ENCODE measurements at regions not wholly inside any gene's neighbourhood (a gene's known extent, or its start where the extent isn't known, plus 50 kb on each side); places are given as distances from the start of the nearest gene placed in this dataset.

DNA sequence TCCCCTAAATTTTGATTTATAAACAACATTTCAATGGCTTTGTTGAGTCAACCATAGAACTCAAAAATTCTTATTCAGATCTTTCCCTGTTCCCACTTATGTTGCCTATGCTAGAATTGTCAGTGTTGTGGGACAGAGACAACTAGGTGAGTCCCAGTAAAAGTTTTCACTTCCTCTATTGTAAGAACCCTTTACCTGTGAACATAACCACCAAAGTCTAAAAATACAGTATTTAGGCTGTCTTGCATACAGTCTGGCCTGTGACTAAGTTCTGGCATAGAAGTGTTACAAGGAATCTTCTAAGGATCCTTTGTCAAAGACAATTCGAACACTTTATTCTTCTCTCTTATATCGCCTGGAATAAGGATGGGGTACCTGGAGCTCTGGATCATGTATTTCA, 1047.9 kb upstream of the NCAM2 start:
- in situ Hi-C loops (cut with HindIII; ENCODE audit: low pct_ligation_motif_present, low sequenced_read_pairs): no loop called here
- H3K4me3 ChIP-seq (ENCODE audit: low read depth, low read length): no peak overlapping the region
- no peaks in the 10 kb centered on the region for H3K36me3 ChIP-seq (replicated peaks)
- TF ChIP-seq, protein P1, sequence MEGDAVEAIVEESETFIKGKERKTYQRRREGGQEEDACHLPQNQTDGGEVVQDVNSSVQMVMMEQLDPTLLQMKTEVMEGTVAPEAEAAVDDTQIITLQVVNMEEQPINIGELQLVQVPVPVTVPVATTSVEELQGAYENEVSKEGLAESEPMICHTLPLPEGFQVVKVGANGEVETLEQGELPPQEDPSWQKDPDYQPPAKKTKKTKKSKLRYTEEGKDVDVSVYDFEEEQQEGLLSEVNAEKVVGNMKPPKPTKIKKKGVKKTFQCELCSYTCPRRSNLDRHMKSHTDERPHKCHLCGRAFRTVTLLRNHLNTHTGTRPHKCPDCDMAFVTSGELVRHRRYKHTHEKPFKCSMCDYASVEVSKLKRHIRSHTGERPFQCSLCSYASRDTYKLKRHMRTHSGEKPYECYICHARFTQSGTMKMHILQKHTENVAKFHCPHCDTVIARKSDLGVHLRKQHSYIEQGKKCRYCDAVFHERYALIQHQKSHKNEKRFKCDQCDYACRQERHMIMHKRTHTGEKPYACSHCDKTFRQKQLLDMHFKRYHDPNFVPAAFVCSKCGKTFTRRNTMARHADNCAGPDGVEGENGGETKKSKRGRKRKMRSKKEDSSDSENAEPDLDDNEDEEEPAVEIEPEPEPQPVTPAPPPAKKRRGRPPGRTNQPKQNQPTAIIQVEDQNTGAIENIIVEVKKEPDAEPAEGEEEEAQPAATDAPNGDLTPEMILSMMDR (IDR thresholded peaks at IDR 0.05; ENCODE audit: low read depth, low read length, missing control alignments): no peak
- H3K27ac ChIP-seq: no peak overlapping the region
- H3K27me3 ChIP-seq (replicated peaks): no peaks in the 10 kb centered on the region
- DNase-seq: no peak

DNA sequence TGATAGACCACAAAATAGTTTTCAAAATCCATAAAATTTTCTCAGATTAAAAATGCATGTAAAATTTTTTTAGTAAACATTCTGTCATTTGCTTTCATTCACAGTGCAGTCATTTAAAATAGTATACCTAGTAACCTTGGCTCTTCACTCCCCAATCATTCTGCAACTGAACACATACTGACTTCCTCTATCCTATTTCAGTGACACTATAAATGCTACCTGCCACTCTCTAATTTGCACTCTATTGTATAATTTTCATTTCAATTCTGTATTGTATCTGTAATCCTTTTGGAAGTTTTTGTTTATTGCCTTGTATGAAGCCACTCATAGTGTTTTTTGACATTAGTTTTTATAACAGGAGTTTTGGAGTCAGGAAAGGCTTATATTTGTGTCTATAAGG, 1029.1 kb upstream of the NCAM2 start:
- TF ChIP-seq, protein P1 (IDR thresholded peaks at IDR 0.05; ENCODE audit: low read depth, low read length, missing control alignments): no peak
- in situ Hi-C loops (cut with HindIII; ENCODE audit: low pct_ligation_motif_present, low sequenced_read_pairs): no loop called here
- Histone ChIP-seq H3K4me3 (ENCODE audit: low read depth, low read length) (no peak overlapping the region), H3K36me3 (replicated peaks) (no peaks in the 10 kb centered on the region), H3K27ac (no peak overlapping the region), H3K27me3 (replicated peaks) (no peaks in the 10 kb centered on the region)
- DNase-seq: no peak

DNA sequence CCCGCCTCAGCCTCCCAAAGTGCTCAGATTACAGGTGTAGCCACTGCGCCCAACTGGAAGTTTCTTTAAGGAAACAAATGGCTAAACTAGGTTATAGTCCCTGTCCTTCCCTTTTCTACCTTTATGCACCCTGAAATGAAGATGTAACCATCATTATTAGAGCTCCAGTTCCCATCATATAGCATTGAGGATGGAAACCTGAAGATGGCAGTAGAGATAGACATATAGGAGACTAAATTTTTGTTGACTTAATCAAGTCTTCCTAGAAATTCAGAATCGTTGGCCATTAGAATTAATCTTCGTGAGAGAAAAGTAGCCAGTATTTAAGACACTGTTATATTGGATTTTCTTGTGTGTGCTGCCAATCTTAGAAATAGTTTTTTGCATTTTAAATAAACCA, 1016.3 kb upstream of the NCAM2 start:
- in situ Hi-C loops (cut with HindIII; ENCODE audit: low pct_ligation_motif_present, low sequenced_read_pairs): no loop called here
- Histone ChIP-seq H3K36me3 (replicated peaks) (no peaks in the 10 kb centered on the region), H3K27me3 (replicated peaks) (no peaks in the 10 kb centered on the region), H3K4me3 (ENCODE audit: low read depth, low read length) (no peak overlapping the region), H3K27ac (no peak overlapping the region)
- TF ChIP-seq, protein P1 (IDR thresholded peaks at IDR 0.05; ENCODE audit: low read depth, low read length, missing control alignments): no peak
- no peak for DNase-seq

DNA sequence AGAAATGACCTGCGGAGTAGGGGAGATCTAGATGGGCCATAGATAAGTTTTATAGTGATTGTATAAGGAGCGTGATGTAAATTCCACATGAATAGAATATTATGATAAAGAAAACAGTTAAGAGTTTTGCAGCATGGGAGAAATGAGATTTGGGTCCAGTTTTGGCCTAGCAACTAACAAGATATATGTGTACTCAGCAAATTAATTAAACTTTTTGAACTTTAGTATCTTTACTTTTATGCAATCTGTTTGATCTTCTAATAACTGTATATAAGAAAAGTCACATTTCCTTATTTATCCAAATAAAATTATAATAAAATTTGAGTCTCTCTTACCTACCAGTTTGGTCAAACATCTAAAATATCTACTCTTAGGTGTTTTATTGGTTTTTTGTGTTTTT, 1011.8 kb upstream of the NCAM2 start:
- in situ Hi-C loops (cut with HindIII; ENCODE audit: low pct_ligation_motif_present, low sequenced_read_pairs): no loop called here
- DNase-seq: no peak
- no peaks in the 10 kb centered on the region for H3K36me3 ChIP-seq (replicated peaks)
- no peak overlapping the region for H3K4me3 ChIP-seq (ENCODE audit: low read depth, low read length)
- no peaks in the 10 kb centered on the region for H3K27me3 ChIP-seq (replicated peaks)
- TF ChIP-seq, protein P1 (IDR thresholded peaks at IDR 0.05; ENCODE audit: low read depth, low read length, missing control alignments): no peak
- no peak overlapping the region for H3K27ac ChIP-seq

DNA sequence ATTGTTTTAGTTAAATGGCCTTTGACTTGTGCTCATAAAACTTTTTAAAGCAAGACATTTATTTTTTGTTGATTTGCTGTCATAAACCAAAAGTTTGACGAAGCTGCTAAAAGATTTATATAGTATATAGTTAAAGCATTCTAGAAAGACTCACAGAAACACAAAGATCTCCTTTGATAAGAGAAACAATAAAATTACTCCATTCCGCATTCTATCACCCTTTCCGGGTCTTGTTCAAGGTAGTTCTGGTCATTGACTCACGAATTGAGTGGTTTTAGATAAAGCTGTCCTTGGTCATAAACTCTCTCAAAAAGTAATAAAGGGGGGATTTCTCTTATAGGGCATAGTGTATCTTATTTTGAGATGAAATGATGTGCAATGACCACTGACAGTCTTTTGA, 1010.5 kb upstream of the NCAM2 start:
- no peaks in the 10 kb centered on the region for H3K36me3 ChIP-seq (replicated peaks)
- in situ Hi-C loops (cut with HindIII; ENCODE audit: low pct_ligation_motif_present, low sequenced_read_pairs): no loop called here
- DNase-seq: no peak
- H3K4me3 ChIP-seq (ENCODE audit: low read depth, low read length): no peak overlapping the region
- no peaks in the 10 kb centered on the region for H3K27me3 ChIP-seq (replicated peaks)
- TF ChIP-seq, protein P1 (IDR thresholded peaks at IDR 0.05; ENCODE audit: low read depth, low read length, missing control alignments): no peak
- no peak overlapping the region for H3K27ac ChIP-seq

DNA sequence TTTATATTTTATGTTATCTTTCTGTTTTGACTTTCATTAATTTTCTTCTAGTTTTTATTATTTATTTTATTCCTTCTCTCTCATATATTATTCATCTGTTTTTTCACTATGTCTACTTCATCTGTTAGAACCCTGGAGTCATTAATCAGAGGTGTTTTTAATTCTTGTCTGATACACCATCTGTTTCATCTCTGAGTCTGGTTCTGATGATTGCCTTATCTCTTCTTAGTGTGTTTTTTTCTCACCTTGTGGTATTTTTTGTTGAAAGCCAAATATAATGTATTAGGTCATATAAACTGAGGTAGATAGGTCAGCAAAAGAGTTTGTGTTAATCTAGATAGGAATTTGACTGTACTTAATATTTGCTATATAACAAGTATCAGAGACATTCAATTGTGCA, 1005.7 kb upstream of the NCAM2 start:
- in situ Hi-C loops (cut with HindIII; ENCODE audit: low pct_ligation_motif_present, low sequenced_read_pairs): no loop called here

More for the DNA sequence above, 1005.7 kb upstream of the NCAM2 start:
- H3K4me3 ChIP-seq (ENCODE audit: low read depth, low read length): no peak overlapping the region
- TF ChIP-seq, protein P1 (IDR thresholded peaks at IDR 0.05; ENCODE audit: low read depth, low read length, missing control alignments): no peak
- no peak overlapping the region for H3K27ac ChIP-seq
- H3K27me3 ChIP-seq (replicated peaks): no peaks in the 10 kb centered on the region
- DNase-seq: no peak
- no peaks in the 10 kb centered on the region for H3K36me3 ChIP-seq (replicated peaks)
